Gastrocnemius medialis (tissue), 4 donors: ENCODE measurements at regions not wholly inside any gene's neighbourhood (a gene's known extent, or its start where the extent isn't known, plus 50 kb on each side); places are given as distances from the start of the nearest gene placed in this dataset.

Experiments used
- ATAC-seq, 2 donors: fragments of 150-250 bp; one replicate each; pipeline ENCODE4 v1.9.1; 2016
- DNase-seq, 2 donors: peaks; one replicate each; pipeline ENCODE4 v3.0.0-alpha.2; 2019
- H3K27ac ChIP-seq, 4 donors: fragments of 200-600 bp; sonication (generic); 1 replicate in 1 of 4; 2 replicates in 3 of 4; pipeline ENCODE4 v1.5.1; 2016 to 2018; ENCODE audit warnings: mild to moderate bottlenecking in 2 of 4, moderate library complexity in 1 of 4
- H3K27me3 ChIP-seq, 3 donors: fragments of 200-600 bp; sonication (generic) in 2 of 3; 1 replicate in 1 of 3; 2 replicates in 2 of 3; pipeline versions ENCODE4 v1.5.1 to v1.6.0; 2016 to 2019; ENCODE audit warnings: mild to moderate bottlenecking in 1 of 3, moderate library complexity in 1 of 3
- H3K36me3 ChIP-seq, 2 donors: fragments of 200-600 bp; sonication (generic) in 1 of 2; one replicate each; pipeline ENCODE4 v1.5.1; 2017 to 2018
- H3K4me1 ChIP-seq, 2 donors: fragments of 200-600 bp; sonication (generic) in 1 of 2; one replicate each; pipeline ENCODE4 v1.5.1; 2016 to 2017; ENCODE audit warnings: mild to moderate bottlenecking in 2 of 2
- H3K4me3 ChIP-seq, 4 donors: fragments of 200-600 bp; sonication (generic) in 3 of 4; 1 replicate in 1 of 4; 2 replicates in 3 of 4; pipeline ENCODE4 v1.5.1; 2016 to 2019; ENCODE audit warnings: mild to moderate bottlenecking in 2 of 4
- H3K9me3 ChIP-seq, 3 donors: fragments of 200-600 bp; sonication (generic) in 2 of 3; 1 replicate in 1 of 3; 2 replicates in 2 of 3; pipeline ENCODE4 v1.5.1; 2016 to 2019
- POLR2A ChIP-seq, 2 donors: fragments of 450-650 bp; IDR thresholded peaks; one replicate each; pipeline ENCODE4 v1.6.1; 2017; ENCODE audit warnings: antibody characterized with exemption in 2 of 2, mild to moderate bottlenecking in 2 of 2, moderate library complexity in 2 of 2
- in situ Hi-C, 4 donors: fragments of 200-750 bp; cut with MboI; loops; one replicate each; pipeline versions ENCODE4 v1.15.0 to v1.8.0; 2017; ENCODE audit warnings: low sequenced_read_pairs in 4 of 4
- intact Hi-C: fragments of 100-400 bp; cut with DNase I; formaldehyde crosslinking; loops from one replicate; pipeline ENCODE4 v1.15.1; 2023; ENCODE audit warnings: low total_unique reads
- TF ChIP-seq, protein P1 (sequence below), 5 experiments: fragments of 450-650 bp in 3 of 5; fragments of 200-600 bp in 2 of 5; sonication (generic) in 2 of 5; IDR thresholded peaks in 4 of 5; conservative IDR thresholded peaks in 1 of 5; 1 replicate in 4 of 5; 2 replicates in 1 of 5; pipeline ENCODE4 v1.5.1; 2016 to 2019; ENCODE audit warnings: antibody characterized with exemption in 5 of 5, mild to moderate bottlenecking in 3 of 5, moderate library complexity in 3 of 5

GRCh38 chr3:103337179-103337845 lies 902.5 kb downstream of the ZPLD1 start:
- H3K27me3 ChIP-seq, result no peaks in the 10 kb centered on the region
- no peak overlapping the region for H3K4me3 ChIP-seq
- H3K9me3 ChIP-seq, result no peaks in the 10 kb centered on the region
- no peaks in the 10 kb centered on the region for H3K4me1 ChIP-seq
- H3K27ac ChIP-seq, result no peak overlapping the region
- no peak for ATAC-seq
- intact Hi-C loops, result no loop called here
- no peaks in the 10 kb centered on the region for H3K36me3 ChIP-seq
- no peak for DNase-seq
- TF ChIP-seq POLR2A (IDR thresholded peaks at IDR 0.05), result no peak
- TF ChIP-seq, protein P1, sequence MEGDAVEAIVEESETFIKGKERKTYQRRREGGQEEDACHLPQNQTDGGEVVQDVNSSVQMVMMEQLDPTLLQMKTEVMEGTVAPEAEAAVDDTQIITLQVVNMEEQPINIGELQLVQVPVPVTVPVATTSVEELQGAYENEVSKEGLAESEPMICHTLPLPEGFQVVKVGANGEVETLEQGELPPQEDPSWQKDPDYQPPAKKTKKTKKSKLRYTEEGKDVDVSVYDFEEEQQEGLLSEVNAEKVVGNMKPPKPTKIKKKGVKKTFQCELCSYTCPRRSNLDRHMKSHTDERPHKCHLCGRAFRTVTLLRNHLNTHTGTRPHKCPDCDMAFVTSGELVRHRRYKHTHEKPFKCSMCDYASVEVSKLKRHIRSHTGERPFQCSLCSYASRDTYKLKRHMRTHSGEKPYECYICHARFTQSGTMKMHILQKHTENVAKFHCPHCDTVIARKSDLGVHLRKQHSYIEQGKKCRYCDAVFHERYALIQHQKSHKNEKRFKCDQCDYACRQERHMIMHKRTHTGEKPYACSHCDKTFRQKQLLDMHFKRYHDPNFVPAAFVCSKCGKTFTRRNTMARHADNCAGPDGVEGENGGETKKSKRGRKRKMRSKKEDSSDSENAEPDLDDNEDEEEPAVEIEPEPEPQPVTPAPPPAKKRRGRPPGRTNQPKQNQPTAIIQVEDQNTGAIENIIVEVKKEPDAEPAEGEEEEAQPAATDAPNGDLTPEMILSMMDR (IDR thresholded peaks at IDR 0.05 in 4 of 5, conservative IDR thresholded peaks at IDR 0.05 in 1 of 5), result no peak
- in situ Hi-C loops, result no loop called here

DNA sequence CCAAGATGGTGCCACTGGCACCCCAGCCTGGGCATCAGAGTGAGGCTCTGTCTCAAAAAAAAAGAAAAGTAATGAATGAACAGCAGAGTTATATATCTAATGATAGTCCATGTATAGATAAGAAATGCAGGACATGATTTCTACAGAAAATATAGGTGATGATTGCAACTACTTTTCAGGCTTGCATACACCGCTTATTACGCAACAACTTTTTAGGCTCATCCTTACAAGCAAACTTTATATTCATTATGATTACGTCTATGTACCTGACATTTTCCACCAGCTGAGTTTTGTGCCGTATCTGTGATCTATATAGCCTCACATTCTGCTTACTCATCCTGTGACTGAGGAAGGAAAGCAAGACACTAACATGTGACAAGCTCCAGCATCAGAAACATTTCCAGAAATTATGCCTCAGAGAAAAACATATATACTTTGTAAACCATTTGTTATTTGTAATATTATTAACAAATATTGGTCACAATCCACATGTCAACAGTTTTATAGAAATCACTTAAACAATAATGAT lies 906.3 kb downstream of the ZPLD1 start:
- Histone ChIP-seq H3K27me3 (no peaks in the 10 kb centered on the region), H3K27ac (no peak overlapping the region), H3K4me1 (no peaks in the 10 kb centered on the region), H3K36me3 (no peaks in the 10 kb centered on the region), H3K9me3 (no peaks in the 10 kb centered on the region), H3K4me3 (no peak overlapping the region)
- DNase-seq (no peak), ATAC-seq (no peak)
- TF ChIP-seq, protein P1 (IDR thresholded peaks at IDR 0.05 in 4 of 5, conservative IDR thresholded peaks at IDR 0.05 in 1 of 5), result no peak
- no peak for TF ChIP-seq POLR2A (IDR thresholded peaks at IDR 0.05)
- in situ Hi-C loops (no loop called here), intact Hi-C loops (no loop called here)

- H3K4me3 ChIP-seq, result no peak overlapping the region
- no peaks in the 10 kb centered on the region for H3K4me1 ChIP-seq
- DNase-seq (no peak), ATAC-seq (no peak)
- H3K36me3 ChIP-seq, result no peaks in the 10 kb centered on the region
- no peak overlapping the region for H3K27ac ChIP-seq
- H3K27me3 ChIP-seq, result no peaks in the 10 kb centered on the region
- H3K9me3 ChIP-seq, result no peaks in the 10 kb centered on the region
- no peak for TF ChIP-seq POLR2A (IDR thresholded peaks at IDR 0.05)
- TF ChIP-seq, protein P1 (IDR thresholded peaks at IDR 0.05 in 4 of 5, conservative IDR thresholded peaks at IDR 0.05 in 1 of 5), result no peak
- intact Hi-C loops (no loop called here), in situ Hi-C loops (no loop called here)
Measured at GRCh38 chr3:103342205-103342731, 907.5 kb downstream of the ZPLD1 start.

GRCh38 chr3:103349760-103350159 lies 914.9 kb downstream of the ZPLD1 start:
- in situ Hi-C loops, result no loop called here
- no peaks in the 10 kb centered on the region for H3K4me1 ChIP-seq
- no peaks in the 10 kb centered on the region for H3K9me3 ChIP-seq
- ATAC-seq (no peak), DNase-seq (no peak)
- TF ChIP-seq, protein P1 (IDR thresholded peaks at IDR 0.05 in 4 of 5, conservative IDR thresholded peaks at IDR 0.05 in 1 of 5), result no peak
- TF ChIP-seq POLR2A (IDR thresholded peaks at IDR 0.05), result no peak
- H3K4me3 ChIP-seq, result no peak overlapping the region
- no peaks in the 10 kb centered on the region for H3K36me3 ChIP-seq
- H3K27me3 ChIP-seq, result no peaks in the 10 kb centered on the region
- intact Hi-C loops, result no loop called here
- H3K27ac ChIP-seq, result no peak overlapping the region
